OCI-LY7 (cell line): ENCODE measurements at regions not wholly inside any gene's neighbourhood (a gene's known extent, or its start where the extent isn't known, plus 50 kb on each side); places are given as distances from the start of the nearest gene placed in this dataset.

ENCODE experiments used
- BruUV-seq: library from RNA; stranded (reverse); fragments of 400-500 nt; replicated peaks from 2 replicates; lab custom pipeline; 2021; lab: Mats Ljungman, UMichigan
- CTCF ChIA-PET: fragments of 300-600 bp; sonication (Branson Sonifier 250); formaldehyde crosslinking; loops from one replicate; lab custom pipeline; 2022; ENCODE audit warnings: antibody characterized with exemption; ENCODE audit not compliant: unreplicated experiment; lab: Charles Lee
- POLR2A ChIA-PET: fragments of 300-600 bp; sonication (Branson Sonifier 250); formaldehyde crosslinking; loops from one replicate; lab custom pipeline; 2022; ENCODE audit warnings: antibody characterized with exemption; lab: Charles Lee
- DNase-seq: peaks from one replicate; pipeline ENCODE4 v3.0.0-alpha.2; 2015; ENCODE audit warnings: low spot score
- H2AFZ ChIP-seq: fragments of 200-600 bp; sonication (generic), shearing (Covaris generic); 2 replicates; pipeline ENCODE4 v1.6.1; 2014; ENCODE audit warnings: mild to moderate bottlenecking, antibody characterized with exemption, low read length, moderate library complexity
- H3K27ac ChIP-seq: fragments of 200-600 bp; sonication (generic); 2 replicates; pipeline ENCODE4 v1.5.1; 2014; ENCODE audit warnings: mixed run types, low read depth, mild to moderate bottlenecking, moderate library complexity, low read length, inconsistent platforms; ENCODE audit not compliant: poor library complexity, severe bottlenecking
- H3K36me3 ChIP-seq: fragments of 200-600 bp; sonication (generic); 2 replicates; pipeline ENCODE4 v1.6.1; 2014; ENCODE audit warnings: mild to moderate bottlenecking, antibody characterized with exemption, low read length, moderate library complexity, mixed read lengths; ENCODE audit not compliant: insufficient read depth
- H3K4me1 ChIP-seq: fragments of 200-600 bp; sonication (generic); 2 replicates; pipeline ENCODE4 v1.5.1; 2014; ENCODE audit warnings: mild to moderate bottlenecking, low read length; ENCODE audit not compliant: insufficient read depth, poor library complexity, severe bottlenecking
- H3K4me2 ChIP-seq: fragments of 200-600 bp; sonication (generic); 2 replicates; pipeline ENCODE4 v1.6.1; 2014; ENCODE audit warnings: mild to moderate bottlenecking, low read length
- H3K4me3 ChIP-seq: fragments of 200-600 bp; sonication (generic); 2 replicates; pipeline ENCODE4 v1.5.1; 2014; ENCODE audit warnings: mild to moderate bottlenecking, low read depth, low read length; ENCODE audit not compliant: poor library complexity, severe bottlenecking
- H3K79me2 ChIP-seq: fragments of 200-600 bp; sonication (generic); 2 replicates; pipeline ENCODE4 v1.6.1; 2016; ENCODE audit warnings: low read depth, mild to moderate bottlenecking, low read length, moderate library complexity, mixed read lengths; ENCODE audit not compliant: insufficient read depth
- H3K9me2 ChIP-seq: fragments of 200-600 bp; sonication (generic); 2 replicates; pipeline ENCODE4 v1.6.1; 2016; ENCODE audit warnings: mild to moderate bottlenecking, low read length, mixed read lengths; ENCODE audit not compliant: insufficient read depth
- H3K9me3 ChIP-seq: fragments of 200-600 bp; sonication (generic); 2 replicates; pipeline ENCODE4 v1.6.1; 2014; ENCODE audit warnings: mild to moderate bottlenecking, mixed run types, low read length, mixed read lengths
- H4K20me1 ChIP-seq: fragments of 200-600 bp; sonication (generic); 2 replicates; pipeline ENCODE4 v1.6.1; 2014; ENCODE audit warnings: mild to moderate bottlenecking, antibody characterized with exemption, low read length, moderate library complexity, mixed read lengths; ENCODE audit not compliant: insufficient read depth
- CTCF ChIP-seq: fragments of 200-600 bp; sonication (generic); conservative IDR thresholded peaks from 2 replicates; pipeline ENCODE4 v1.5.1; 2014; ENCODE audit warnings: mild to moderate bottlenecking, antibody characterized with exemption, low read length, moderate library complexity, mixed read lengths
- EZH2phosphoT487 ChIP-seq: fragments of 200-600 bp; sonication (generic); IDR thresholded peaks from 2 replicates; pipeline ENCODE4 v1.6.1; 2018; ENCODE audit warnings: low read depth, borderline replicate concordance, mild to moderate bottlenecking, mixed run types, antibody characterized with exemption, low read length, moderate library complexity, mixed read lengths
- intact Hi-C: fragments of 100-400 bp; cut with micrococcal nuclease; formaldehyde crosslinking; loops from one replicate; pipeline ENCODE4 v1.10.0; 2022; ENCODE audit not compliant: unreplicated experiment

DNA sequence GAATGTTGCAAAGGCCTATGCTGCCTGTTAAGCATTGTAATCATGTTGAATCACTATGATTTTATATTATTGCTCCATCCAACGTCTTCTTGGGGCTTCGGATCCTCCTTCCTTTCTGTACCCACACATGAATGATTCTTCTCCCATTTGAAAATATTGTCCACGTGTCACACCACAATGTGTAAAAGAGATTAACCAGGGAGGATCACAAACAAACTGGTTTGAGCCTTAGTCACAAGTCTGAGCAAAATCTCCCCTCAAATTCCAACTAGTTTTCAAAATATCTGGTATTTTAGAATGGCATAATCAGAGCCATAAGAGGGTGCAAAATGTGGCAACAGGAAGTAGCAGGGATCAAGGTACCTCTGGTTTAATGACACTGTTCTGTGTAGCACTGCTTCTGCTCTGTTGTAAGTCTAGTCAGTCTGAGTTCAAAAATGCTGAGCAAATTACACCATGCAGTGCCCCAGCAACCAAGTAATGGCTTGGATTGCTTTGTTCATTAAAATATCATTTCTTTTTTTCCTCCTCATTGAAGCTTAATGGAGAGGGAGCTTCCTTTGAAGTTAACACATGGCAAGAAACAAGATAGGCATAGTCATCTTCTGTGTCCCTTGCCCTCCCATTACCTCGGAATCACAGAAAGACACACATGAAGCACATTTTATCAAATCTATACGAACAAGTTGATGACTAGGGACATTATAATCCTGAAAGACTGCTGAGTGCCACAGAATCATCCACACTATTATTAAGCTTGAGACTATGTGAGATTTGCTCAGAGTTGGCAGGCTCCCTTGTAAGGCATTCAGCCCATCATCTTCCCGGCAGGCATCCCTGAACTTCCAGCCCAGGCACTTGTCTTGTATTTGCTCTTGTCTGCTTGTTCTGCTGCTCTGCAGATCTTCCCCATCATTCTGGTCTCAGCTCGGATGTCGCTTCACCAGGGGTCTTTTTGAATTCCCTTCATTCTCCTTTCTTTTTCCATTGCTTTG lies 102.0 kb upstream of the PRLR start:
- DNase-seq = no peak
- intact Hi-C loops = no loop called here
- H4K20me1 ChIP-seq = no peaks in the 10 kb centered on the region
- no peak overlapping the region for H3K4me2 ChIP-seq
- ChIA-PET CTCF (no interaction called here), POLR2A (interaction anchor here (0.7 kb wide), 1 partner anchor 205 kb away, joined by 3 read pairs; no protein-coding TSS in a partner anchor)
- no peak overlapping the region for H3K27ac ChIP-seq
- no peaks in the 10 kb centered on the region for H3K9me2 ChIP-seq
- no peaks in the 10 kb centered on the region for H3K79me2 ChIP-seq
- no peaks in the 10 kb centered on the region for H3K4me1 ChIP-seq
- no peak overlapping the region for H3K4me3 ChIP-seq
- H3K9me3 ChIP-seq = no peaks in the 10 kb centered on the region
- no peak overlapping the region for H2AFZ ChIP-seq
- no TSS peak for BruUV-seq
- H3K36me3 ChIP-seq = no peaks in the 10 kb centered on the region
- TF ChIP-seq CTCF (no peak), EZH2phosphoT487 (no peak)

DNA sequence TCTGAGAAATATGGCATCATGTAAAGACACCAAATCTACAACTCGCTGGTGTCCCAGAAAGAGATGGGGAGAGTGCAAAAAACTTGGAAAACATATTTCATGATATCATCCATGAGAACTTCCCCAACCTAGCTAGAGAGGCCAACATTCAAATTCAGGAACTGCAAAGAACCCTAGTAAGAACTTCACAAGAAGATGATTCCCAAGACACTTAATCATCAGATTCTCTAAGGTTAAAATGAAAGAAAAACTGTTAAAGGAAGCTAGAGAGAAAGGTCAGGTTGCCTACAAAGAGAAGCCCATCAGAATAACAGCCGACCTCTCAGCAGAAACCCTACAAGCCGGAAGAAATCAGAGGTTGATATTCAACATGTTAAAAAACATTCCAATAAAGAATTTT lies 95.5 kb upstream of the PRLR start:
- Histone ChIP-seq H3K9me3 (no peaks in the 10 kb centered on the region), H3K4me3 (no peak overlapping the region), H3K4me2 (no peak overlapping the region), H3K36me3 (no peaks in the 10 kb centered on the region), H3K9me2 (no peaks in the 10 kb centered on the region), H4K20me1 (no peaks in the 10 kb centered on the region), H3K79me2 (no peaks in the 10 kb centered on the region), H3K27ac (no peak overlapping the region), H3K4me1 (no peaks in the 10 kb centered on the region), H2AFZ (no peak overlapping the region)
- POLR2A ChIA-PET = interaction anchor here (1.3 kb wide), 1 partner anchor 58 kb away, joined by 3 read pairs; no protein-coding TSS in a partner anchor
- BruUV-seq = no TSS peak
- DNase-seq = no peak
- intact Hi-C loops = no loop called here
- CTCF ChIA-PET = no interaction called here
- TF ChIP-seq EZH2phosphoT487 = no peak
- no peak for TF ChIP-seq CTCF

DNA sequence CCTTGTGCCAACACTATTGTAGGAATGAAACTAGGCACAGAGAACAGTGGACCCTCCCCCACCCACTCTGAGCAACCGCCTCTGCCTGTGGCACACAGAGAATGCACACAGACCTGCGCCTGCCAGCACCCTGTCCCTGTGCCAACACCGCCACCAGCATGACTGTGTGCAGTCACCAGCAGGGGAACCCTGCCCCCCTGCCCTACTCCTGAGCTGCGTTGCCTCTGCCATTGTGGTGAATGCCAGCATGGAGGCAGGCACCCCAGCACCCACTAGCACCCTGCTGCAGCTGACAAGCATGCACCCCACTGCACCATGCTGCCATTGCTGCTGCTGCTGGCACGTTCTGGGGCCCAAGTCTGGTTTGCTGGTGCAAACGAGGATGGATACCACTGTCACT lies 94.4 kb upstream of the PRLR start:
- intact Hi-C loops = no loop called here
- H3K9me2 ChIP-seq = no peaks in the 10 kb centered on the region
- BruUV-seq = no TSS peak

More for the DNA sequence above, 94.4 kb upstream of the PRLR start:
- no peak overlapping the region for H2AFZ ChIP-seq
- ChIA-PET POLR2A (no interaction called here), CTCF (no interaction called here)
- no peak overlapping the region for H3K4me3 ChIP-seq
- H3K79me2 ChIP-seq = no peaks in the 10 kb centered on the region
- DNase-seq = no peak
- H3K4me2 ChIP-seq = no peak overlapping the region
- no peaks in the 10 kb centered on the region for H3K36me3 ChIP-seq
- TF ChIP-seq EZH2phosphoT487 = no peak
- no peak for TF ChIP-seq CTCF
- H3K4me1 ChIP-seq = no peaks in the 10 kb centered on the region
- H4K20me1 ChIP-seq = no peaks in the 10 kb centered on the region
- H3K9me3 ChIP-seq = no peaks in the 10 kb centered on the region
- H3K27ac ChIP-seq = no peak overlapping the region
